Ishikawa (cell line): ENCODE measurements at regions not wholly inside any gene's neighbourhood (a gene's known extent, or its start where the extent isn't known, plus 50 kb on each side); places are given as distances from the start of the nearest gene placed in this dataset.

Experiments
- CEBPB ChIP-seq: IDR thresholded peaks from 2 replicates; pipeline ENCODE4 v1.6.1; 2012
- CREB1 ChIP-seq: IDR thresholded peaks from 2 replicates; pipeline ENCODE4 v1.6.1; 2012; ENCODE audit warnings: low read depth
- EGR1 ChIP-seq: IDR thresholded peaks from 2 replicates; pipeline ENCODE4 v1.6.1; 2012
- RAD21 ChIP-seq: IDR thresholded peaks from 2 replicates; pipeline ENCODE4 v1.6.1; 2012; ENCODE audit warnings: low read depth
- REST ChIP-seq: IDR thresholded peaks from 2 replicates; pipeline ENCODE4 v1.6.1; 2012; ENCODE audit warnings: low read depth, mild to moderate bottlenecking
- YY1 ChIP-seq: IDR thresholded peaks from 2 replicates; pipeline ENCODE4 v1.6.1; 2012; ENCODE audit warnings: low read depth

GRCh38 chr6:166774770-166775169 is 147.7 kb upstream of the RPS6KA2 start:
- no peak for TF ChIP-seq REST
- no peak for TF ChIP-seq RAD21
- TF ChIP-seq EGR1: no peak
- no peak for TF ChIP-seq YY1
- no peak for TF ChIP-seq CREB1
- no peak for TF ChIP-seq CEBPB
